ENCODE measurements at regions not wholly inside any gene's neighbourhood (a gene's known extent, or its start where the extent isn't known, plus 50 kb on each side); places are given as distances from the start of the nearest gene placed in this dataset.
"Not testable (repeated sequence)": the region's sequence is repeated elsewhere in the genome, so short reads cannot be mapped to it uniquely, and the experiment has no call there.

DNA sequence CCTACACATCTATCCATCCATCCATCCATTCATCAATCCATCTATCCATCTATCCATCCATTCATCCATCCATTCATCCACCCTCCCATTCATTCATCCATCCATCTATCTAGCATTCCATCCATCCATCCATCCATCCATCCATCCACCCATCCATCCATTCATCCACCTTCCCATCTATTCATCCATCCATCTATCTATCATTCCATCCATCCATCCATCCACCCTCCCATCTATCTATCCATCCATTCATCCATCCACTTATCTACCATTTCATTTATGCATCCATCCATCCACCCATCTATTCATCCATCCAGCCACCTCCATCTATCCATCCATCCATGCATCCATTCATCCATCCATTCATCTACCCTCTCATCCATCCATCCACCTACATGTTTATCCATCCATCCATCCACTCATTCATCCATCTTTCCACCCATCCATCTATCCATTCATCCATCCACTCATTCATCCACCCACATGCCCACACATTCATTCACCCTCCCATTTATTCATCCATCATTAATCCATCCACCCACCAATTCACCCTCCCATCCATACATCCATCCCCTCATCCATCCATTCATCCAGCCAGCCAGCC lies 258.5 kb downstream of the CRLF2 start:
- Histone ChIP-seq H3K4me3 (no peak overlapping the region), H3K27ac (no peak overlapping the region), H3K4me1 (no peaks in the 10 kb centered on the region), H3K27me3 (no peaks in the 10 kb centered on the region), H3K36me3 (no peaks in the 10 kb centered on the region), H3K9me3 (peaks cover 0 to 4% of the 10 kb centered on the region in 2 donors)
- no peak for DNase-seq
- in situ Hi-C loops (cut with MboI; ENCODE audit: low pct_ligation_motif_present in 1 of 4, low pct_unique_long_range_greater_than_20kb in 1 of 4, low sequenced_read_pairs in 3 of 4) (no loop called here), intact Hi-C loops (cut with DNase I; ENCODE audit: low total_unique reads) (no loop called here)
- no peak for TF ChIP-seq POLR2A (IDR thresholded peaks at IDR 0.05)
- no peak for TF ChIP-seq POLR2AphosphoS5 (IDR thresholded peaks at IDR 0.05)
- no peak for TF ChIP-seq EP300 (IDR thresholded peaks at IDR 0.05; ENCODE audit: low read depth)
- TF ChIP-seq, protein P1, sequence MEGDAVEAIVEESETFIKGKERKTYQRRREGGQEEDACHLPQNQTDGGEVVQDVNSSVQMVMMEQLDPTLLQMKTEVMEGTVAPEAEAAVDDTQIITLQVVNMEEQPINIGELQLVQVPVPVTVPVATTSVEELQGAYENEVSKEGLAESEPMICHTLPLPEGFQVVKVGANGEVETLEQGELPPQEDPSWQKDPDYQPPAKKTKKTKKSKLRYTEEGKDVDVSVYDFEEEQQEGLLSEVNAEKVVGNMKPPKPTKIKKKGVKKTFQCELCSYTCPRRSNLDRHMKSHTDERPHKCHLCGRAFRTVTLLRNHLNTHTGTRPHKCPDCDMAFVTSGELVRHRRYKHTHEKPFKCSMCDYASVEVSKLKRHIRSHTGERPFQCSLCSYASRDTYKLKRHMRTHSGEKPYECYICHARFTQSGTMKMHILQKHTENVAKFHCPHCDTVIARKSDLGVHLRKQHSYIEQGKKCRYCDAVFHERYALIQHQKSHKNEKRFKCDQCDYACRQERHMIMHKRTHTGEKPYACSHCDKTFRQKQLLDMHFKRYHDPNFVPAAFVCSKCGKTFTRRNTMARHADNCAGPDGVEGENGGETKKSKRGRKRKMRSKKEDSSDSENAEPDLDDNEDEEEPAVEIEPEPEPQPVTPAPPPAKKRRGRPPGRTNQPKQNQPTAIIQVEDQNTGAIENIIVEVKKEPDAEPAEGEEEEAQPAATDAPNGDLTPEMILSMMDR (IDR thresholded peaks at IDR 0.05) = no peak

DNA sequence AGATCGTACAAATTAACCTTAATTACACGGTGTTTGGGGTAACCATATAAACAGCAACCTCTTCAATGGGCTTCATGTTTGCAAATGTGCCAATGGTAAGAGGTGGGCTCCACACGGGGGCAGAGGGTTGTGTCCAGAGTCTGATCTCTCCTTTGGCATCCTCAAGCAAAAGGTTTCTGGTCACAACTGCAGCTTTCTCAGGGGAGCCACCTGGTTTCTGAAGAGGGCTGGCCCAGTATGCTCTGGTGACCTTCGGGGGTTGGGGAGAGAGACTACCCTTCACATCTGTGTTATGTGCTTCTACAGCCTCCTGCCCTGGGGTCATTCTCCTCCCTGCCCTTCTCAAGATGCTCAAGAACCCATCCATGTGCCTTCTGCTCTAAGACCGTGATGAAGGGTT lies 259.6 kb downstream of the CRLF2 start:
- intact Hi-C loops (cut with DNase I; ENCODE audit: low total_unique reads) = no loop called here
- 64 to 75% methylated on average over 4 to 5 of the region's 5 CpGs for WGBS, 2 donors (ENCODE audit: low coverage in 1 of 2)
- H3K4me3 ChIP-seq = no peak overlapping the region
- peaks cover 0 to 8% of the 10 kb centered on the region in 2 donors for H3K9me3 ChIP-seq
- no peak overlapping the region for H3K27ac ChIP-seq
- no peaks in the 10 kb centered on the region for H3K36me3 ChIP-seq
- DNase-seq = no peak
- TF ChIP-seq EP300 (IDR thresholded peaks at IDR 0.05; ENCODE audit: low read depth) (no peak), POLR2AphosphoS5 (IDR thresholded peaks at IDR 0.05) (no peak), POLR2A (IDR thresholded peaks at IDR 0.05) (no peak)
- TF ChIP-seq, protein P1 (IDR thresholded peaks at IDR 0.05) = no peak
- in situ Hi-C loops (cut with MboI; ENCODE audit: low pct_ligation_motif_present in 1 of 4, low pct_unique_long_range_greater_than_20kb in 1 of 4, low sequenced_read_pairs in 3 of 4) = no loop called here
- no peaks in the 10 kb centered on the region for H3K27me3 ChIP-seq
- H3K4me1 ChIP-seq = no peaks in the 10 kb centered on the region

DNA sequence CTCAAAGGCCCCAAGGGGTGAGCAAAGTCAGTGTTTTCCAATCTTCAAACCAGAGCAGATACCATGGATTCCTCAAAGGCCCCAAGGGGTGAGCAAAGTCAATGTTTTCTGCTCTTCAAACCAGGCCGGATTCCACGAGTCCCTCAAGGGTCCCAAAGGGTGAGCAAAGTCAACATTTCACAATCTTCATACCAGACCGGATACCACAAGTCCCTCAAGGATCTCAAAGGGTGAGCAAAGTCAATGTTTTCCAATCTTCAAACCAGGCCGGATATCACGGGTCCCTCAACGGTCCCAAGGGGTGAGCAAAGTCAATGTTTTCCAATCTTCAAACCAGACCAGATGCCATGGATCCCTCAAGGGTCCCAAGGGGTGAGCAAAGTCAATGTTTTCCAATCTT lies 265.2 kb downstream of the CRLF2 start:
- H3K4me1 ChIP-seq; DNase-seq; H3K27ac ChIP-seq; intact Hi-C loops (cut with DNase I; ENCODE audit: low total_unique reads); H3K4me3 ChIP-seq; H3K9me3 ChIP-seq; in situ Hi-C loops (cut with MboI; ENCODE audit: low pct_ligation_motif_present in 1 of 4, low pct_unique_long_range_greater_than_20kb in 1 of 4, low sequenced_read_pairs in 3 of 4); H3K36me3 ChIP-seq; H3K27me3 ChIP-seq: not testable (repeated sequence)
- 75 to 84% methylated on average over 6 of the region's 6 CpGs for WGBS, 2 donors (ENCODE audit: low coverage in 1 of 2)

DNA sequence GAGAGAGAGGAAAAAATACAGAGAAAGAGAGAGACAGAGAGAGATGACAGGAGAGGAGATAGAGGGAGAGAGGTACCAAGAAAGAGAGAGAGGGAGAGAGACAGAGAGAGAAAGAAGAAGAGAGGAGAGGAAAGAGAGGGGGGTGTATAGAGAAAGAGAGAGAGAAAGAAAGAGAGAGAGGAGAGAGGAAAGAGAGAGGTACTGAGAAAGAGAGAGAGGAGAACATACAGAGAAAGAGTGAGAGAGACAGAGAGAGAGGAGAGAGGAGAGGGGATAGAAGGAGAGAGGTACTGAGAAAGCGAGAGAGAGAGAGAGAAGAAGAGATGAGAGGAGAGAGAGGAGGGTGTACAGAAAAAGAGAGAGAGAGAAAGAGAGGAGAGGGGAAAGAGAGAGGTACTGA lies 269.4 kb downstream of the CRLF2 start:
- TF ChIP-seq, protein P1 (IDR thresholded peaks at IDR 0.05) = no peak
- TF ChIP-seq EP300 (IDR thresholded peaks at IDR 0.05; ENCODE audit: low read depth) (no peak), POLR2AphosphoS5 (IDR thresholded peaks at IDR 0.05) (no peak), POLR2A (IDR thresholded peaks at IDR 0.05) (no peak)
- intact Hi-C loops (cut with DNase I; ENCODE audit: low total_unique reads) (no loop called here), in situ Hi-C loops (cut with MboI; ENCODE audit: low pct_ligation_motif_present in 1 of 4, low pct_unique_long_range_greater_than_20kb in 1 of 4, low sequenced_read_pairs in 3 of 4) (no loop called here)
- H3K9me3 ChIP-seq = no peaks in the 10 kb centered on the region
- H3K27ac ChIP-seq = no peak overlapping the region
- H3K4me3 ChIP-seq = no peak overlapping the region
- WGBS, 2 donors (ENCODE audit: low coverage in 1 of 2) = 50 to 68% methylated on average over 1 of the region's 1 CpG
- H3K36me3 ChIP-seq = no peaks in the 10 kb centered on the region
- no peaks in the 10 kb centered on the region for H3K4me1 ChIP-seq
- H3K27me3 ChIP-seq = no peaks in the 10 kb centered on the region
- no peak for DNase-seq

DNA sequence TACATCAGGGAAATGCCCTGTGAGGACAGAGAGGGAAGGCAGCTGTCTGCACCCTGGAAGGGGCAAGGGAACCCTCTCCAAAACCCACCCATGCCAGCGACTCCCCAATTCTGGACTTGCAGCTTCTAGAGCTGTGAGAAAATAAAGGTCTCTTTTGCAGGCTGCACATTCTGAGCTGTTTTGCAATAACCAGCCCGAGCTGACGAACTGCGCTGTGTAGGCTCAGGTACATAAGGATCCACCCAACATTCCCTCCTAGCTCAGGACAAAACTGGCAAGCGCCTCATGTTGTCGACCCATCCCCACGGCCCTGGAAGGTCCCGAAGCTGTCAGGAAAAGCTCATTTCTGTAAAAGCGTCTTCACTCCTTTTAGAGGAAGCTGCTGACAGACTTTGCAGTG lies 271.8 kb downstream of the CRLF2 start:
- Histone ChIP-seq H3K27ac (no peak overlapping the region), H3K36me3 (no peaks in the 10 kb centered on the region), H3K9me3 (no peaks in the 10 kb centered on the region), H3K4me1 (no peaks in the 10 kb centered on the region), H3K4me3 (no peak overlapping the region), H3K27me3 (no peaks in the 10 kb centered on the region)
- intact Hi-C loops (cut with DNase I; ENCODE audit: low total_unique reads) = no loop called here
- 64 to 86% methylated on average over 1 to 9 of the region's 9 CpGs for WGBS, 2 donors (ENCODE audit: low coverage in 1 of 2)
- no peak for DNase-seq
- in situ Hi-C loops (cut with MboI; ENCODE audit: low pct_ligation_motif_present in 1 of 4, low pct_unique_long_range_greater_than_20kb in 1 of 4, low sequenced_read_pairs in 3 of 4) = no loop called here
- TF ChIP-seq, protein P1 (IDR thresholded peaks at IDR 0.05) = no peak
- TF ChIP-seq EP300 (IDR thresholded peaks at IDR 0.05; ENCODE audit: low read depth) (no peak), POLR2A (IDR thresholded peaks at IDR 0.05) (no peak), POLR2AphosphoS5 (IDR thresholded peaks at IDR 0.05) (no peak)
